ACC112 (cell line): ENCODE measurements at regions not wholly inside any gene's neighbourhood (a gene's known extent, or its start where the extent isn't known, plus 50 kb on each side); places are given as distances from the start of the nearest gene placed in this dataset.

Experiments
- H2AFZ ChIP-seq: fragments of 200-600 bp; sonication (generic); one replicate; pipeline ENCODE4 v1.6.0; 2017; ENCODE audit warnings: antibody characterized with exemption, low read length; ENCODE audit not compliant: unreplicated experiment
- H3K27ac ChIP-seq: fragments of 200-600 bp; sonication (generic); 2 replicates; pipeline ENCODE4 v1.5.1; 2014; ENCODE audit warnings: low read depth, mild to moderate bottlenecking, antibody characterized with exemption, low read length, moderate library complexity
- H3K27me3 ChIP-seq: fragments of 200-600 bp; sonication (generic); 2 replicates; pipeline ENCODE4 v1.6.1; 2014; ENCODE audit warnings: mild to moderate bottlenecking, antibody characterized with exemption, low read length, moderate library complexity, mixed read lengths; ENCODE audit not compliant: insufficient read depth
- H3K36me3 ChIP-seq: fragments of 200-600 bp; sonication (generic); 2 replicates; pipeline ENCODE4 v1.6.1; 2016; ENCODE audit warnings: mild to moderate bottlenecking, antibody characterized with exemption, low read length, moderate library complexity, mixed read lengths; ENCODE audit not compliant: insufficient read depth
- H3K4me1 ChIP-seq: fragments of 200-600 bp; sonication (generic); one replicate; pipeline ENCODE4 v1.6.1; 2016; ENCODE audit warnings: low read length, mixed read lengths; ENCODE audit not compliant: insufficient read depth, unreplicated experiment, control insufficient read depth
- H3K4me3 ChIP-seq: fragments of 200-600 bp; sonication (generic); 2 replicates; pipeline ENCODE4 v1.5.1; 2014; ENCODE audit warnings: mild to moderate bottlenecking, low read depth, low read length
- H3K79me2 ChIP-seq: fragments of 200-600 bp; sonication (generic); one replicate; pipeline ENCODE4 v1.6.0; 2016; ENCODE audit warnings: low read length; ENCODE audit not compliant: control insufficient read depth, unreplicated experiment, insufficient read depth

DNA sequence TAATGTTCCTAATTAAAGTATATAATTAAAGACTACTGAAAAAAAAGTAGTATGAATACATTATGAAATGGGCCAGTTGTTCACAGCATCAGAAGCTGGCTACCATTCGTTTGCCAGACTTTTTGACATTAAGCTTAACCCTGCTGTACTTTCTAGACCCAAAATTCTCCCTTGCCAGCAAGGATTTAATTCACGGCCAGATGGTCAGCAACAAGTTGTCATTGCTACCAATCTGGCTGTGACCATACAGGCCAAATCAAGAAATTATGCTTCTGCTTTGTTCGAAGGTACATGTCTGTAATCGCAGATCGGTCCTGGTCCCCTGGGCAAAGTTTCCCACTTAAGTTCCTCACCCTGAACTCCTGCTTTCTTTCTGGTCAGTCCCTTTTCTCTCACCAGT, 217.7 kb upstream of the ATXN7L3B start:
- Histone ChIP-seq H3K4me1 (peaks cover 13% of the 10 kb centered on the region), H3K79me2 (no peaks in the 10 kb centered on the region), H3K27ac (no peak overlapping the region), H3K36me3 (no peaks in the 10 kb centered on the region), H3K4me3 (no peak overlapping the region), H2AFZ (no peak overlapping the region), H3K27me3 (peaks cover under 1% of the 10 kb centered on the region; the same call in 1 of the 2 replicates)

DNA sequence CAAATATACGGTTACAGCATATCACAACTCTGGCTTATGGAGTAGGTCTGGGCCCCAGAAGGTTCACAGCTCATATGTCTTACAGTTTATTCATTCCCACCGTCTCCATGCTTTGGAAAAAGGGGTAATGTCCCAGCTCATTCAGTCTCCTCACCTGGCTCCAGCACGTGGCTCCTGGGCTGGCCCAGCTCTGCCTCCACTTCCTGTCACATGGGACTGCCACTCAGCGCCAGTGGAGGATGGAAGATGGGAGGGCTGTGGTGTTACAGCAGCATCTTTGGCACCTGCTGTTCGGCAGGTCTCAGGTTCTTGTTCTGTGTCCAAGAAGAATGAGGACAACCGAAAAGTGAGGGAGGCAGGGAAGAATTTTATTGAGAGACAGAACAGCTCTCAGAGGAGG, 216.3 kb upstream of the ATXN7L3B start:
- Histone ChIP-seq H3K79me2 (no peaks in the 10 kb centered on the region), H3K36me3 (no peaks in the 10 kb centered on the region), H2AFZ (no peak overlapping the region), H3K27ac (no peak overlapping the region), H3K27me3 (no peaks in the 10 kb centered on the region), H3K4me1 (peaks cover 12% of the 10 kb centered on the region), H3K4me3 (no peak overlapping the region)

GRCh38 chr12:74322792-74323191, 214.8 kb upstream of the ATXN7L3B start:
- Histone ChIP-seq H3K4me1 (no peaks in the 10 kb centered on the region), H3K36me3 (no peaks in the 10 kb centered on the region), H3K4me3 (no peak overlapping the region), H2AFZ (no peak overlapping the region), H3K79me2 (no peaks in the 10 kb centered on the region), H3K27ac (no peak overlapping the region), H3K27me3 (no peaks in the 10 kb centered on the region)

DNA sequence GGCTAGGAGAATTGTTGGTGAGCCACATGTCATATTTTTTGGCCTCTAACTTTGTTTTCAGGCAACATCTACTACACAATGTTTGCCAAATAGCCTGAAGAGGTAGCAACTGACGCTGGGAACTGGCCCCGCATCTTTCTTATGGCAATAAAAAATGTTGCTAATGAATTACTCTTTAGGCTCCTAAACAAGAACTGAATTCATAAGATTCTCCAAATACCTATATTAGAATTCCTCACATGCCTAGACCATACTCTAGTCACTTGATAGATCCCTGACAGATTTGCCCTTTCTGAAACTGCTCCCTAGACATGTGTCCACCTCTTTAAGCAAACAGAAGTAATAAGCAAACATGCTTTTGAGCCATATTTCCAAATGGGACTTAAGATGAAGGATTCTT, 209.0 kb upstream of the ATXN7L3B start:
- no peaks in the 10 kb centered on the region for H3K27me3 ChIP-seq
- H3K36me3 ChIP-seq = no peaks in the 10 kb centered on the region
- H3K4me3 ChIP-seq = no peak overlapping the region
- H3K4me1 ChIP-seq = no peaks in the 10 kb centered on the region
- no peak overlapping the region for H3K27ac ChIP-seq
- H3K79me2 ChIP-seq = no peaks in the 10 kb centered on the region
- no peak overlapping the region for H2AFZ ChIP-seq

GRCh38 chr12:74334780-74335179, 202.9 kb upstream of the ATXN7L3B start:
- Histone ChIP-seq H2AFZ (no peak overlapping the region), H3K36me3 (no peaks in the 10 kb centered on the region), H3K4me1 (peaks cover 35% of the 10 kb centered on the region), H3K79me2 (no peaks in the 10 kb centered on the region), H3K4me3 (no peak overlapping the region), H3K27ac (no peak overlapping the region), H3K27me3 (no peaks in the 10 kb centered on the region)

GRCh38 chr12:74337951-74338350, 199.7 kb upstream of the ATXN7L3B start:
- no peak overlapping the region for H2AFZ ChIP-seq
- H3K36me3 ChIP-seq = no peaks in the 10 kb centered on the region
- no peaks in the 10 kb centered on the region for H3K79me2 ChIP-seq
- no peaks in the 10 kb centered on the region for H3K27me3 ChIP-seq
- peaks cover 37% of the 10 kb centered on the region for H3K4me1 ChIP-seq
- peak overlapping the region; percentile 14; the same call in 1 of the 2 replicates for H3K4me3 ChIP-seq
- peak overlapping the region; percentile 61 for H3K27ac ChIP-seq

- no peaks in the 10 kb centered on the region for H3K79me2 ChIP-seq
- H3K36me3 ChIP-seq = peaks cover 3% of the 10 kb centered on the region; the same call in 1 of the 2 replicates
- peaks cover 36% of the 10 kb centered on the region for H3K4me1 ChIP-seq
- no peaks in the 10 kb centered on the region for H3K27me3 ChIP-seq
- peak overlapping the region; percentile 8; the same call in 1 of the 2 replicates for H3K27ac ChIP-seq
- H2AFZ ChIP-seq = peak overlapping the region; percentile 79
- no peak overlapping the region for H3K4me3 ChIP-seq
Measured at GRCh38 chr12:74339211-74339610, 198.4 kb upstream of the ATXN7L3B start.

DNA sequence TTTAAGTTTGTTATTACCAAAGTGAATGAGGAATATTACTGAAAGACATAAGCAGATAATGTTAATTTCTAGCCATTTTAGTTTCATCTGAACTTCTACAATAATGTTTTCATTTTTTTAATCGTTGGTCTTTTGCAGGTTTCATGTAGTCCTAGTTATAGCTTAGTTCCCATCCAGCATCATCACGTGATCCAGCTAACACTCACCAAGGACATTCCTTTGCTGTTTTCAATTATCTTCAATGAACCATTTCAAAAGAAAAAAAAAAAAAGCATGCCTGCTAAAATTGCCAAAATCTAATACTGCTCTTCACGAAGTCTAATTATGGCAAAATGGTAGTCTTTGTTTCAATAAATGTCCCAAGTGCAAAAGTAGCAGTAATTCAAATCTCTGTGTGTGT, 187.7 kb upstream of the ATXN7L3B start:
- H3K36me3 ChIP-seq = no peaks in the 10 kb centered on the region
- no peak overlapping the region for H3K27ac ChIP-seq
- H3K4me3 ChIP-seq = no peak overlapping the region
- no peak overlapping the region for H2AFZ ChIP-seq
- H3K4me1 ChIP-seq = peaks cover 3% of the 10 kb centered on the region
- no peaks in the 10 kb centered on the region for H3K27me3 ChIP-seq
- no peaks in the 10 kb centered on the region for H3K79me2 ChIP-seq

DNA sequence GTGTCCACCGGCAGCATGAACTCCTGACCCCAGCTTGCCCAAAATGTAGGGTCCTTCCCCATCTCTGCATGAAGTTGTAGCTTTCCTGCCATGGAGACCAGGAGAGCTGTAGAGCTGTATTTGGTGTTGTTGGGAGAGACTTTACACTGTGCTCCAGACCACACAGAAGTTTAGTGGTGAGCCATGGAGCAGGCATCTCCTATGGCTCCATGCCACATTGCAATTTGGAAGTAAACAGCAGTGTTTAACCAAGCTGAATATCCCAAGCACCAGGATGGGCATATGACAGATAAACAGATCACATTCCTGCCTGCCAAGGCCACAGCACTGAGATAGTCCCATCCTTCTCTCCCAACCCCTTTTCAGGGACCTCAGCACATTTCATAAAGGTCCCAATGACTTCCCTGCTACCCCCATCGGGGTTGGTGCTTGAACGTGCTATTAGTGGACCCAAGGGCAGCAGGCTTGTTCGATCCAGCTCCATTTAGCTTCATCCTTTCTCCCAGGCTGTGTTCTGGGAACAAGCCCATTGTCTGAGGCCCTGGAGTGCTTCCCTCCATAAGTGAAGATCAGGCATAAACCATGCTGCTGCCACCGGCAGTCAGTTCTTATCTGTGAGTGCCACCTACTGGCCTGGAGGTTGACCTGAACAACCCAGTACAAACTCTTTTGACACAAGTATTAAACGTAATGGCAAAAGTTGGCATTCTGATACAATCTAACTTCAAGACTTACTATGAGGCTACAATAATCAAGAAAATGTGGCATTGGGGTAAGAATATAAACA, 172.3 kb upstream of the ATXN7L3B start:
- Histone ChIP-seq H2AFZ (no peak overlapping the region), H3K4me1 (peaks cover 5% of the 10 kb centered on the region)

GRCh38 chr12:74370608-74371216, 166.9 kb upstream of the ATXN7L3B start:
- Histone ChIP-seq H3K27ac (no peak overlapping the region), H2AFZ (no peak overlapping the region), H3K79me2 (no peaks in the 10 kb centered on the region), H3K36me3 (no peaks in the 10 kb centered on the region), H3K27me3 (peaks cover 71% of the 10 kb centered on the region), H3K4me3 (no peak overlapping the region), H3K4me1 (no peaks in the 10 kb centered on the region)

More for the DNA sequence above, 172.3 kb upstream of the ATXN7L3B start:
- Histone ChIP-seq H3K79me2 (no peaks in the 10 kb centered on the region), H3K36me3 (no peaks in the 10 kb centered on the region), H3K27ac (no peak overlapping the region), H3K4me3 (no peak overlapping the region), H3K27me3 (peaks cover 27% of the 10 kb centered on the region)

DNA sequence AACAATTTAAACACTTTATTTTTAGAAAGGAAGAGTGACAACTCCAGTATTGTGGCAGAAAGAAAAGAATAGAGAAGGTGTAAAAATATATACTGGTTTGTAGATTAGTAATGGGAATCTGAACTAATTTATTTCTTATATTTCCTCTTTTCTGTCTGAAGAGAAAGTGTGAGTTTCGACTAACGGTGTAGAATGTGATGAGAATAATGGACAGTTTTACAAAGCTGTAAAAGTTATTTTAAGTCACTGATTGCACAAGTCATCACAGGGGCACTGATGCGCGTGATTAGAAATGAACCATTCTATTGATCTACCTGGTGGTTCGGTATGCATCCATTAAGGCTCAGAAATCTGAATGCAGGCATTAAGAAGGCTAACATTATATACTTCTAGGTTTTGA, 158.5 kb upstream of the ATXN7L3B start:
- peaks cover 32% of the 10 kb centered on the region for H3K27me3 ChIP-seq
- H3K79me2 ChIP-seq = no peaks in the 10 kb centered on the region
- no peak overlapping the region for H3K4me3 ChIP-seq

More for the DNA sequence above, 158.5 kb upstream of the ATXN7L3B start:
- Histone ChIP-seq H2AFZ (no peak overlapping the region), H3K27ac (no peak overlapping the region), H3K36me3 (no peaks in the 10 kb centered on the region), H3K4me1 (no peaks in the 10 kb centered on the region)
